HL-60/S4 (cell line): ENCODE measurements at regions not wholly inside any gene's neighbourhood (a gene's known extent, or its start where the extent isn't known, plus 50 kb on each side); places are given as distances from the start of the nearest gene placed in this dataset.

Experiments used
- in situ Hi-C: fragments of 300-500 bp; cut with MboI; formaldehyde crosslinking; loops from 2 replicates; pipeline ENCODE4 v1.14.3; 2022; ENCODE audit warnings: low sequenced_read_pairs

DNA sequence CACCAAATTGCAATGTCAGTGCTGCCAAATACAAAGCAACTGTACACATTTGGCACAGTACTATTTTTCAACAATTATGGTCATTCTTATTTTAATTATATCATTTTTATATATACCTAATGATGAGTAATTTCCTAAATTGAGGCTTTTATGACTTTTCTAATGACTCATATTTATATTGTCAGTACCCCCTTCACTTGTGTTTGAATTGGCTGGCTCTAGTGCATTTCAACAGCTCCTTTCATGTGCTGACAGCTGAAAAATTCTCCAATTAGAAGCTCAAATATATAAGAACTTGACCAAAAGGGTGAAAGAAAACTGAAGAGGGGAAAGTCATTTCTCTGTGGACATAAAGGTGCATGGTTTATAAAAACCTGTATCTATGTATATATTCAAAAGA is 263.3 kb downstream of the SLITRK1 start:
- in situ Hi-C loops: no loop called here

DNA sequence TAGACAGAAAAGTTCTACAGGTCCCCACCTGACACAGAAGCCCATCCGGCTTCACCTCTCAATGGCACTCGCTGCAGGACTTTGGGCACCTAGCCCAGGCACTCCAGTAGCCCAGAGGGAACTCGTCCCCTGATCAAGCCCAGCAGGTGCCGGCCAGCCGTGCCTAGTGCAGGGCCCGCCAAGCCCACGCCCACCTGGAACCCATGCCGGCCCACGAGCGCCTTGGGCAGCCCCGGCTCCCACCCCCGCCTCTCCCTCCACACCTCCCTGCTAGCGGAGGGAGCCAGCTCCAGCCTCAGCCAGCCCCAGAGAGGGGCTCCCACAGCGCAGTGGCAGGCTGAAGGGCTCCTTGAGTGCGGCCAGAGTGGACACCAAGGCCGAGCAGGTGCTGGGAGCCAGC is 268.8 kb downstream of the SLITRK1 start:
- in situ Hi-C loops: no loop called here

DNA sequence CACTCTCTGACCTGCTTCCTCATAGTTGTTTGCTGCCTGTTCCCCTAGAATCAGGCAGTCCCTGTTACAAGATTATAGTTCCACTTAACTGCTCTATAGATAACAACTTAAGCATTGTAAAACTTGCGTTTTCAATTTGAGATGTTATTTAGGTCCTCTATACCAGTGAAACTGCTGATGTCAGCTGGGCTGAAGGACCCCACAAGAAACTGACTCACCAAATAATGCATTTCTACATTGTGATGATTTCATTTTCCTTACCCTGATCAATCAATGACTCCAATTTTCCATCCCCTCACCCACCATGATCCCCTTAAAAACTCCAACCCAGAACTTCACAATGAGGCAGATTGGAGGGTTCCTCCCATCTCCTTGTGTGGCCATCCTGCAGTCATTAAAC is 280.7 kb downstream of the SLITRK1 start:
- in situ Hi-C loops: no loop called here

- in situ Hi-C loops: no loop called here
These were observed 290.2 kb downstream of the SLITRK1 start for GRCh38 chr13:83592095-83592494.

DNA sequence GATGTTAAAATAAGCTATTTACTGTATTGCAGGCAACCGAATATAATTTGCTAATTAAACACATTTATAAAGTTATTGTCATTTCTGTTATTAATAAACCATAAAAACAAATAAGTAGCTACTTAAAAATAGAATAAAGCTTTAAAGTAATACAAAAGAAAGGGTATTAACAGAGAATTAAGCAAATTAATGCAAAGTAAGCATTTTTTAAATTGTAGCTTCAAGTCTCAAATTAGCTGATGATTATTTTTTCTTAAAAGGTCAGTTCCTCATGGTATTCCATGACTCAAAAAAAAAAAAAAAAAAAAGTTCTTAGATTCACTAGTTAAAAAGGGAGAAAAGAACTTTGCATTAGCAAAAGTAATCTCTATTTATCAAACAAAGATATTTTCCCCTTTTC is 292.5 kb downstream of the SLITRK1 start:
- in situ Hi-C loops: no loop called here

GRCh38 chr13:83577183-83577582 is 305.1 kb downstream of the SLITRK1 start:
- in situ Hi-C loops: no loop called here

DNA sequence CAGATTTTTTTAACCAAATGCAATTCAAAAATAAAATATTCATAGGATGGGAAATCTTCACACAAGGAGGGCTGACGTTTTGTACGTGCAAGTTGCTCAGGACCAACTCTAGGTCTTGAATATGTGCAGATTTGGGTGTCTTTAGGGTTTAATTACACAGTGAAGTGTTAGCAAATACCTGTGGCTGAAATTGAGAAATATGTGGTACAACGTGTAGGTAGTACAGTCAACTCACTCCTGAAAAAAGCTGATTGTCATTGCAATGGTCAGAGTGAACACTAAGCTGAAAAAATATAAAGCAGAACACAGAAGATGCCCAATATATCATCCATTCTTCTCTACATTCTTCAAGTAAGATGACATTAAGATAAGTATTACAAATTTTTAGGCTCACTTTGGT is 314.3 kb downstream of the SLITRK1 start:
- in situ Hi-C loops: no loop called here

DNA sequence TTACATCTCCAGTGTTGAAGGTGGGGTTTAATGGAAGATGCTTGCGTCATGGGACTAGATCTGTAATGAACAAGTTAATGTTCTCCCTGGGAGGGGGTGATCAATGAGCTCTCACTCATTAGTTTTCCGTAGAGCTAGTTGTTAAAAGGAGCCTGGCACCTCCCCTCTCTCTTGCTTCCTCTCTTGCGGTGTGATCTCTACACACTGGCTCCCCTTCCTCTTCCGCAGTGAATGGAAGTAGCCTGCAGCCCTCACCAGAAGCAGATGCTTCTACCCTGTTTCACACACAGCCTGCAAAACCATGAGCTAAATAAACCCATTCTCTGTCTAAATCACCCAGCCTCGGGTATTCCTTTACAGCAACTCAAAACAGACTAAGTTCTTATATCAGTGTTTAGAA is 318.8 kb downstream of the SLITRK1 start:
- in situ Hi-C loops: no loop called here

- in situ Hi-C loops: no loop called here
These were observed 324.4 kb downstream of the SLITRK1 start for GRCh38 chr13:83557845-83558244.

GRCh38 chr13:83549671-83550070 is 332.6 kb downstream of the SLITRK1 start:
- in situ Hi-C loops: no loop called here

DNA sequence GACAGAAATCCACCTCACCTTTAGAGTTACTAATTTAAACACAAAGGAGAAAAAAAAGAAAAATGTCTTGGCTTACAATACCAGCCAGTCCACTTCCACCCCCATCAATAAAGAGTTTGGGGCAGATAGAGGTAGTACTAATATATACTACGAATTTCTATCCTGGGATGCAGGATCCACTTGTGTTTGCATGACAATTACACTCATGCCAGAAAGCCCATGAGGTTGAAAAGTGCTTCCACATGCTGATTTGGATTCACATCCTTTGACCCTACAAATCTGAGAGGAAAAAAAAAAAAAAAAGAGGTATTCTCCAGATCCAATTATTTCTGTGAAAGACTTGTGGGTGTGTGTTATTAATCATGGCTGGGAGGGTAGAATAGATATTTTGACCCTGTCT is 335.2 kb downstream of the SLITRK1 start:
- in situ Hi-C loops: no loop called here

GRCh38 chr13:83546476-83546875 is 335.8 kb downstream of the SLITRK1 start:
- in situ Hi-C loops: no loop called here

DNA sequence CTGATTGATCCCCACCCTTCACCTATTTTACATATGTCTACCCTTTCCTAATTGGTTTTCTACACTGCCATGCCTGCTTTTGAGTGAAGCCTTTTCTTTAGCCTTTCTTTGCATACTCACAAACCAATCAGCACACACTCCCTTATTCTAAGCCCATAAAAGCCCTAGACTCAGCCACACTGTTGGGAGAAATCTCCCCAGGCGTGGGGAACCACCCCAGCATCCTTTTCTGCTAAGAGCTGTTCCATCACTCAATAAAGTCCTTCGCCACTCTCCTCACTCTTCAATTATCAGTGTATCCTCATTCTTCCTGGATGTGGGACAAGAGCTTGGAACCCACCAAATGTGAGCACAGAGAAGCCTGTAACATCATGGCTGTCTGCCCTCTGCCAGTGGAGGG is 343.6 kb downstream of the SLITRK1 start:
- in situ Hi-C loops: no loop called here

DNA sequence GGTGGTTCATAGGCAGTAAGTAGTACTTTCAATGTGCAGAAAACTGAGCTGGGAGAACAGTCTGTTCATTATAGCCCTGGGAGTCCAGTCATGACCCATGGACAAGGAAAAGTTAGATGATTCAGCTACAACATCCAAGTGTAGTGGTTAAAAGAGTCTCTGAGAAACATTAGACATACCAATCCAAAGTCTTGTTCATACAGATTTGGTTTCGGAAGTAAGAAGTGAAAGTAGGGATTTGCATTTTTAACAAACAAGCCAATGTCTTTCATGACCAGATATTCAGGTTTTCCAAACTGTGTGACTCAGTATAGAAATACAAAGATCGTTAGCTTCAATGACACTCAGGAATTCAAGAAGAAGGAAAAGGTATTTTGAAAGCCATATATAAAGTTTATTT is 345.3 kb downstream of the SLITRK1 start:
- in situ Hi-C loops: no loop called here

- in situ Hi-C loops: no loop called here
These were observed 346.1 kb downstream of the SLITRK1 start for GRCh38 chr13:83536153-83536552.

DNA sequence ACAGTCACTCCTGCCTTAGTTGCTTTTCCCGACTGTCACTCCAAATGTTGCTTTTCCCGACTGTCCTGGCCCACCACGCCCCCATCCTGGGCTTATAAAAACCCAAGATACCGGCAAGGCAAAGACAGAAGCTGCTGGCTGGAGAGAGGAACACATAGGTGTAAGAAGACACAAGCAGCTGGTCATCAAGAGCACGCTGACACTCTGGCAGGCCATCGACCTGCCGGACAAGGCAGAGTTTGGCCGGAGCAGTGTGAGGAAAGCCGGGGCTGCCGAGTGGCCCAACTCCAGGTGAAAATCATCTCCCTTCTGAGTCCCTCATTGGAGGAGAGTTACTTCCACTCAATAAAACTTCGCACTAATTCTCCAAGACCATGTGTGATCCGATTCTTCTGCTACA is 349.5 kb downstream of the SLITRK1 start:
- in situ Hi-C loops: no loop called here

DNA sequence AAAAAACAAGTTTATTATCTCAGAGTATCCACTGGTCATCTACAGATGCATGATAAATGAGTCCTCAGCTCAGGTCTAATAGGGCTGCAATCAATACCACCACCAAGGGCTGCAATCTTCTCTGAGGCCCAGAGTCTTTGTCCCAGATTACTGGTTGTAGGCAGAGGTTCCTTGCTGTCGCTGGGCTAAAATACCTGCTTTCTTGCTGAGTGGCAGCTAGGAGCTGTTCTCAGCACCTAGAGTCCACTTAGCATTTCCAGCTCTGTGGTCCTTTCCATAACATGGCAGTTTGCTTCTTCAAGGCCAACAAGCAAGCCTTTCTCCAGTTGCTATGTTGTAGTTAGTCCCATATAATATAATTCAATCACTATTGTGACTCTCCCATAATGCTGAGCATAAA is 351.3 kb downstream of the SLITRK1 start:
- in situ Hi-C loops: no loop called here

- in situ Hi-C loops: no loop called here
These were observed 365.5 kb downstream of the SLITRK1 start for GRCh38 chr13:83516781-83517180.

- in situ Hi-C loops: no loop called here
These were observed 366.8 kb downstream of the SLITRK1 start for GRCh38 chr13:83515268-83516015.

DNA sequence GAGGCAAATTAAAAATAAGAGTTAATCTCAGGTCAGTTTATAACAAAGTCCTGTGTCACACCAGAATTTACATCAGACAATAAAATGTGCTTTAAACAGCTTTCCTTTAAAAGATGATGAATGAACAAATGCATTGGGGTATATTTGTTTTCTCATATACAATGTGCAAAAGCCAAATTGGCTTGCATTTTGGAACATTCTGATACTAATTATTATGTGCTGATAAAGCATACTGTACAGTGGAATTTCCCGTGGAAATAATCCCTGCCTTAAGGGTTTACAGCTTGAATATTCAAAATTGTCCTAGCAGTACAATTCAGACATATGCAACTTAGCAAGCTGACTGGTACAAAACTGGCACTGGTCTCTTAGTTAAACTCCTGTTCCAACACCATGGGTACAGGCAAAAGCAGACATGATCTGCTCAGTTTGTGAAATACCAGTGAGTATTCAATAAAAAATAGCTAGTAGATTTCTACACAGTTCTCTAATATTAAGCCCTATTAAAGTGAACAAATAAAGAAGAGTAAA is 373.4 kb downstream of the SLITRK1 start:
- in situ Hi-C loops: no loop called here

DNA sequence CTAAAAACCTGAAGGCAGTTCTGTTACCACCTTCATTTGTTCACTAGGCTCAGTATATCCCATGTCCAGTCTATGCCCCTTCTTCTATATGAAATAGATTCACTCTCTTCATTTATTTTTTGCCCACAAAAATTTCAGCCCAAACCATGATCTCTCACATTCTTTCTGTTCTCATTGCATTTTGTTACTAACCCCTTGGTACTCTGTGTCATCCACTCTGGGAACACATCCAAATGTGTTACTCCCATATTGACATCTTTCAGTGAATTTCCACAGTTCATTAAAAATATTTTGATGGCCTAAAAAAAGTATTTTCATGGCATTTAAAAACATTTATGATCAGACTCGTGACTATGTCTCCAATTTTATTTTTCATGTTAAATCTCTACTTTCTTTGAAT is 378.9 kb downstream of the SLITRK1 start:
- in situ Hi-C loops: no loop called here

DNA sequence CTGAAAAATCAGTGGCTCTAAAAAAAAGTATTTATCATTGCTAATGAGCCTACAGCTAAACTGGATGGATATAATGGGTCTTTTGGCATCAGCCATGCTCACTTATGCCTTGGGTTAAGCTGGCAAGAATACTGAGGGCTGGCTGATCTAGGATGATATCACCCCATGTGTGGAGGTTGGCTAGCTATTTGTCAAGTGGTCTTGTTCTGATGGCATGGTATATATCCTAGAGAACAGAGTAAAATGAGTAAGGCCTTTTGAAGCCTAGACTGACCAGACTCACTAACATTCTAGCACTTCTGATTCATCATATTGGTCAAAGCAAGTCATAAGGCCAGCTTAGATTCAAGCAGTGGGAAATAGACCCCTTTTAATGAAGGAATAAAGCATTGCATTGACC is 383.0 kb downstream of the SLITRK1 start:
- in situ Hi-C loops: no loop called here
